ENCODE measurements at regions not wholly inside any gene's neighbourhood (a gene's known extent, or its start where the extent isn't known, plus 50 kb on each side); places are given as distances from the start of the nearest gene placed in this dataset.

- no peaks in the 10 kb centered on the region for H4K20me1 ChIP-seq (ENCODE audit: insufficient read depth)
- ChIA-PET POLR2A (no interaction called here), CTCF (interaction anchor here (0.5 kb wide), 1 partner anchor 59 kb away, joined by 3 read pairs; no protein-coding TSS in a partner anchor)
- no peaks in the 10 kb centered on the region for H3K9me3 ChIP-seq
- H2AFZ ChIP-seq (ENCODE audit: low read depth), result no peak overlapping the region
- H3K4me1 ChIP-seq (ENCODE audit: control insufficient read depth in 1 of 2, insufficient read depth in 2 of 2, low read depth in 1 of 2, low read length in 1 of 2), result no peaks in the 10 kb centered on the region; a peak in 1 of 4 replicates
- H3F3A ChIP-seq (replicated peaks; ENCODE audit: insufficient read depth), result no peaks in the 10 kb centered on the region
- H3K4me3 ChIP-seq (ENCODE audit: low read depth in 2 of 2, low read length in 1 of 2), result no peak overlapping the region
- no peaks in the 10 kb centered on the region for H3K36me3 ChIP-seq (replicated peaks in 1 of 2; ENCODE audit: control insufficient read depth in 1 of 2, insufficient read depth in 2 of 2, low read length in 1 of 2)
- no peaks in the 10 kb centered on the region for H3K79me2 ChIP-seq (ENCODE audit: insufficient read depth)
- no peak overlapping the region for H3K27ac ChIP-seq (ENCODE audit: low read depth in 2 of 2, low read length in 1 of 2)
- TF ChIP-seq MAX (IDR thresholded peaks at IDR 0.05; ENCODE audit: low read depth), result no peak
- TF ChIP-seq MXI1 (IDR thresholded peaks at IDR 0.05; ENCODE audit: low read depth, low read length), result no peak
- no peak for TF ChIP-seq NFIC (IDR thresholded peaks at IDR 0.05; ENCODE audit: borderline replicate concordance)
- no peak for TF ChIP-seq RXRA (IDR thresholded peaks at IDR 0.05; ENCODE audit: borderline replicate concordance, low read depth)
- TF ChIP-seq SMC3 (IDR thresholded peaks at IDR 0.05; ENCODE audit: low read depth, low read length), result no peak
- TF ChIP-seq SIN3A (IDR thresholded peaks at IDR 0.05; ENCODE audit: borderline replicate concordance, low read depth, low read length), result no peak
- no peak for TF ChIP-seq USF2 (IDR thresholded peaks at IDR 0.05; ENCODE audit: borderline replicate concordance, low read depth, low read length)
- no peak for TF ChIP-seq TCF12 (IDR thresholded peaks at IDR 0.05)
- no peak for TF ChIP-seq ELF1 (IDR thresholded peaks at IDR 0.05)
- H3K4me2 ChIP-seq, result no peak overlapping the region
- H3K9ac ChIP-seq, result no peak overlapping the region
- DNase-seq, result no peak
- no peaks in the 10 kb centered on the region for H3K27me3 ChIP-seq (ENCODE audit: insufficient read depth)
- WGBS (ENCODE audit: low lambda C conversion rate), result 40% methylated on average over 4 of the region's 4 CpGs
- no peaks in the 10 kb centered on the region for H3K9me2 ChIP-seq
These were observed 165.3 kb upstream of the FBXL7 start for GRCh38 chr5:15334551-15335266.

- Histone ChIP-seq H3K4me1 (ENCODE audit: control insufficient read depth in 1 of 2, insufficient read depth in 2 of 2, low read depth in 1 of 2, low read length in 1 of 2) (no peaks in the 10 kb centered on the region; a peak in 1 of 4 replicates), H3K9me2 (no peaks in the 10 kb centered on the region), H2AFZ (ENCODE audit: low read depth) (no peak overlapping the region), H3F3A (replicated peaks; ENCODE audit: insufficient read depth) (no peaks in the 10 kb centered on the region), H3K27me3 (ENCODE audit: insufficient read depth) (no peaks in the 10 kb centered on the region), H4K20me1 (ENCODE audit: insufficient read depth) (no peaks in the 10 kb centered on the region), H3K27ac (ENCODE audit: low read depth in 2 of 2, low read length in 1 of 2) (no peak overlapping the region), H3K9me3 (no peaks in the 10 kb centered on the region), H3K9ac (no peak overlapping the region), H3K36me3 (replicated peaks in 1 of 2; ENCODE audit: control insufficient read depth in 1 of 2, insufficient read depth in 2 of 2, low read length in 1 of 2) (no peaks in the 10 kb centered on the region), H3K79me2 (ENCODE audit: insufficient read depth) (no peaks in the 10 kb centered on the region), H3K4me2 (no peak overlapping the region), H3K4me3 (ENCODE audit: low read depth in 2 of 2, low read length in 1 of 2) (no peak overlapping the region)
- ChIA-PET CTCF (no interaction called here), POLR2A (no interaction called here)
- TF ChIP-seq TEAD4 (IDR thresholded peaks at IDR 0.05; ENCODE audit: borderline replicate concordance, insufficient read depth) (no peak), CHD2 (IDR thresholded peaks at IDR 0.05; ENCODE audit: low read length, partially characterized antibody) (no peak), CTCF (IDR thresholded peaks at IDR 0.05) (no peak), FOXM1 (IDR thresholded peaks at IDR 0.05; ENCODE audit: low read depth) (no peak), FOXJ3 (CRISPR knock-in tag; IDR thresholded peaks at IDR 0.05) (no peak), JUND (IDR thresholded peaks at IDR 0.05) (no peak), TCF12 (IDR thresholded peaks at IDR 0.05) (no peak), EP300 (IDR thresholded peaks at IDR 0.05; ENCODE audit: borderline replicate concordance in 1 of 2, low read depth in 1 of 2, low read length in 1 of 2) (no peak), NFIC (IDR thresholded peaks at IDR 0.05; ENCODE audit: borderline replicate concordance) (no peak), YY1 (IDR thresholded peaks at IDR 0.05; ENCODE audit: low read depth) (no peak), SIN3A (IDR thresholded peaks at IDR 0.05; ENCODE audit: borderline replicate concordance, low read depth, low read length) (no peak)
- no peak for DNase-seq
- 52% methylated on average over 1 of the region's 1 CpG for WGBS (ENCODE audit: low lambda C conversion rate)
These were observed 166.9 kb upstream of the FBXL7 start for GRCh38 chr5:15333091-15333490.

Measured in SK-N-SH (cell line).